Spleen (tissue), 11 donors: ENCODE measurements at regions not wholly inside any gene's neighbourhood (a gene's known extent, or its start where the extent isn't known, plus 50 kb on each side); places are given as distances from the start of the nearest gene placed in this dataset.

ENCODE experiments used
- DNase-seq: peaks from one replicate; pipeline ENCODE4 v3.0.0-alpha.2; 2020
- H3K27ac ChIP-seq, 8 donors: fragments of 200-600 bp; sonication (generic) in 7 of 8; 1 replicate in 4 of 8; 2 replicates in 4 of 8; pipeline versions ENCODE4 v1.5.0 to v1.8.0; 2016 to 2021; ENCODE audit warnings: inconsistent platforms in 4 of 8, mild to moderate bottlenecking in 4 of 8, moderate library complexity in 1 of 8
- H3K27me3 ChIP-seq, 7 donors: fragments of 200-600 bp; sonication (generic) in 6 of 7; replicated peaks in 1 of 7; 1 replicate in 4 of 7; 2 replicates in 3 of 7; pipeline versions ENCODE4 v1.5.0 to v1.8.0; 2016 to 2021; ENCODE audit warnings: inconsistent platforms in 3 of 7, mild to moderate bottlenecking in 1 of 7
- H3K36me3 ChIP-seq, 6 donors: fragments of 200-600 bp; sonication (generic) in 5 of 6; 1 replicate in 4 of 6; 2 replicates in 2 of 6; pipeline versions ENCODE4 v1.5.0 to v1.8.0; 2016 to 2021; ENCODE audit warnings: inconsistent platforms in 2 of 6
- H3K4me1 ChIP-seq, 6 donors: fragments of 200-600 bp; sonication (generic) in 5 of 6; 1 replicate in 3 of 6; 2 replicates in 3 of 6; pipeline versions ENCODE4 v1.5.0 to v1.8.0; 2016 to 2021; ENCODE audit warnings: inconsistent platforms in 3 of 6
- H3K4me3 ChIP-seq, 8 donors: fragments of 200-600 bp; sonication (generic) in 7 of 8; 1 replicate in 4 of 8; 2 replicates in 4 of 8; pipeline versions ENCODE4 v1.5.0 to v1.8.0; 2016 to 2021; ENCODE audit warnings: inconsistent platforms in 4 of 8, mild to moderate bottlenecking in 4 of 8, moderate library complexity in 2 of 8
- H3K9me3 ChIP-seq, 8 donors: fragments of 200-600 bp; sonication (generic) in 7 of 8; 1 replicate in 4 of 8; 2 replicates in 4 of 8; pipeline versions ENCODE4 v1.5.0 to v1.8.0; 2016 to 2021; ENCODE audit warnings: inconsistent platforms in 4 of 8
- POLR2A ChIP-seq, 3 donors: fragments of 450-650 bp; IDR thresholded peaks; one replicate each; pipeline ENCODE4 v1.5.1; 2017; ENCODE audit warnings: antibody characterized with exemption in 3 of 3, mild to moderate bottlenecking in 1 of 3
- POLR2AphosphoS5 ChIP-seq, 3 donors: sonication (generic); formaldehyde crosslinking; IDR thresholded peaks; one replicate each; pipeline ENCODE4 v1.5.1; 2017; ENCODE audit warnings: antibody characterized with exemption in 3 of 3
- WGBS, 5 donors: extraction: QIAGEN DNeasy Blood & Tissue Kit in 3 of 5; methylation state at CpG; one replicate each; pipeline versions ENCODE4 v1.1.5 to v1.1.7; 2013 to 2018; 5-methylcytosine and 5-hydroxymethylcytosine counted together
- intact Hi-C: fragments of 100-400 bp; cut with DNase I; formaldehyde crosslinking; loops from one replicate; pipeline ENCODE4 v1.15.0; 2023; ENCODE audit warnings: low total_unique reads
- TF ChIP-seq, protein P1 (sequence below), 11 experiments: fragments of 200-600 bp in 7 of 11; fragments of 450-650 bp in 4 of 11; sonication (generic) in 4 of 11; IDR thresholded peaks in 8 of 11; conservative IDR thresholded peaks in 3 of 11; 1 replicate in 7 of 11; 2 replicates in 4 of 11; pipeline versions ENCODE4 v1.4.0 to v1.8.0; 2016 to 2021; ENCODE audit warnings: antibody characterized with exemption in 11 of 11, inconsistent platforms in 4 of 11, mild to moderate bottlenecking in 1 of 11
- donor health status: healthy with polysubstance abuse.
- donor health status: DM: no; HTN: no; CAD: no; lungs with moderate emphysema.
- donor health status: DM: no; HTN: no; CAD: no.
- donor health status: Bipolar disorder and iron deficiency.
- donor health status: healthy.
- donor health status: DM: no; HTN: no; CAD: no.
- donor health status: DM: yes; HTN: yes; CAD: no.

DNA sequence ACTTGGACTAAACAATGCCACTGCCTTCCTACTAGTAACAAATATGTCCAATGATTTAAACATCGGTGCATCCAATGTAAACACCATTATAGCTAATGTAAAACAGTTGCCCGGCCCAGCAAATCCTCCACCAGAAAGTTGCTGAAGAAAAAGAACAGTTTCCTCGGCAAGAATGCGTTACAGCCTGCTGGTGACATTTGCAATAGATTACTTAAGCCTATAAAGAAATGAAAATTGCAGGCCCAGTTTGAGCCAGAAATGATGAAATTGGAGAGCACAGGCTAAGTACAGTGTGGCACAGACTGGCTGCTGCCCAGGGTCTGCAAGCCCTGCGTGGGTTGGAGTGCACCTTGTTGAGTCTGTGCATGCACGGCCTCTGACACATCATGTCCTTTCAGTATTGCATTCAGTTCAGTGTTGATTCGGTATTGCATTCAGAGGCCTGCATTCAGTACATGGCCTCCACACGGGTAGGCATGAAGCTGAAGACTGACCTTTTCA is 406.0 kb upstream of the KLF4 start:
- TF ChIP-seq, protein P1, sequence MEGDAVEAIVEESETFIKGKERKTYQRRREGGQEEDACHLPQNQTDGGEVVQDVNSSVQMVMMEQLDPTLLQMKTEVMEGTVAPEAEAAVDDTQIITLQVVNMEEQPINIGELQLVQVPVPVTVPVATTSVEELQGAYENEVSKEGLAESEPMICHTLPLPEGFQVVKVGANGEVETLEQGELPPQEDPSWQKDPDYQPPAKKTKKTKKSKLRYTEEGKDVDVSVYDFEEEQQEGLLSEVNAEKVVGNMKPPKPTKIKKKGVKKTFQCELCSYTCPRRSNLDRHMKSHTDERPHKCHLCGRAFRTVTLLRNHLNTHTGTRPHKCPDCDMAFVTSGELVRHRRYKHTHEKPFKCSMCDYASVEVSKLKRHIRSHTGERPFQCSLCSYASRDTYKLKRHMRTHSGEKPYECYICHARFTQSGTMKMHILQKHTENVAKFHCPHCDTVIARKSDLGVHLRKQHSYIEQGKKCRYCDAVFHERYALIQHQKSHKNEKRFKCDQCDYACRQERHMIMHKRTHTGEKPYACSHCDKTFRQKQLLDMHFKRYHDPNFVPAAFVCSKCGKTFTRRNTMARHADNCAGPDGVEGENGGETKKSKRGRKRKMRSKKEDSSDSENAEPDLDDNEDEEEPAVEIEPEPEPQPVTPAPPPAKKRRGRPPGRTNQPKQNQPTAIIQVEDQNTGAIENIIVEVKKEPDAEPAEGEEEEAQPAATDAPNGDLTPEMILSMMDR (IDR thresholded peaks at IDR 0.05 in 8 of 11, conservative IDR thresholded peaks at IDR 0.05 in 3 of 11) = no peak
- TF ChIP-seq POLR2AphosphoS5 (IDR thresholded peaks at IDR 0.05) = no peak
- TF ChIP-seq POLR2A (IDR thresholded peaks at IDR 0.05) = no peak
- 80 to 94% (median 89%) methylated on average over 8 of the region's 8 CpGs for WGBS, 5 donors
- intact Hi-C loops = no loop called here
- Histone ChIP-seq H3K4me3 (no peak overlapping the region), H3K4me1 (no peaks in the 10 kb centered on the region), H3K27me3 (no peaks in the 10 kb centered on the region), H3K27ac (no peak overlapping the region), H3K36me3 (no peaks in the 10 kb centered on the region), H3K9me3 (peaks cover 0 to 8% (median 1%) of the 10 kb centered on the region in 8 donors)
- no peak for DNase-seq

DNA sequence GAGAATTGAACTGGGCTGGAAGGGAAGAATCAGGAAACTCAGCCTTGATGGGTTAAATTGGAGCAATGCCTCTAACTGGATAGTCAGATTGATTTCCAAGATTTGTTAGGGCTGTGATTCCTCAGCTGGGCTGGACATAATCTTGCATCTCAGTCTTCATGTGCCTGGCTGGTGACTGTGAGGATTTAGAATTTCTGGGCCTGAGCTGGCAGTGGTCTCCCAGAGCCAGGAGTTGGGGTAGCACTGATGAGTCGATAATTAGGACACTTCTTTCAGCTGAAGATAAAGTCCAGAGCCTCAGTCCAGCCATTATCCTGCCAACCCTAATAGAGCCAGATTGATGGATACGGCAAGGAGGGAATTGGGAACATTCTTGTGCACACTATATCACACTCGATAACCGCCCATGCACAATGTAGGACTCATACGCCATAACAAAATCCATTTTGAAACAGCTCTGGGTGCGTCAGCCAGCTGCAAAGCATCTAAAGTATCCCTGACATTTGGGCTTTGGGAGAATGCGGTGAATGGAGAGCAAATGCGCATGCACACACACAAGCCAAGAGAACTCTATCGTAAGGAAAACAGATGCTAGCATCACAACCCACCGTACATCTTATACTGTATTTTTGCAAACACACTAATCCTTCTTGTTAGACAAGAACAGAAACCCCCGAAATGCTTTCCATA is 405.1 kb upstream of the KLF4 start:
- 77 to 88% (median 82%) methylated on average over 11 of the region's 11 CpGs for WGBS, 5 donors
- DNase-seq = no peak
- intact Hi-C loops = no loop called here

DNA sequence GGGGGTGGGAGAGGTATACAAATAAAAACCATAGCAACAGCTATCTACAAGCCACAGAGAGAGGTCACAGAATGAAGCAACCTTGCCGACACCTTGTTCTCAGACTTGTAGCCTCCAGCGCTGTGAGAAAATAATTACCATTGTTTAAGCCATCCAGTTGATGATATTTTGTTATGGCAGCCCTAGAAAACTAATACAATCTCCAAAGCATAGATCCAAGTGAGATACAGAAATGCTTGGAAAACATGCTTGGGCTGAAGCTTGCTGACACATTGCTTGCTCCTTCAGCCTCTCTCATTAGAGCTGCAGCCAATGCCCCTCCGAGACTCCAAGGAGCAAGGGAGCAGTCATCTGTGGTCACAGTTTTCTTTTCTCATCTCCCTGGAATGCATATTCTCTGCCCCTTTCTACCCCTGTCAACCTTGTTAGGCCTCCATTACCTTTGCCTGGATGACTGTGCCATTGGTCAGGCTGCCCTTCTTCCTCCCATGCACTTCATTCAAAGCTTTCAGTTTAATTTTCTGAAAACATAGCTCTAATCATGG is 401.4 kb upstream of the KLF4 start:
- intact Hi-C loops = no loop called here

More for the DNA sequence above, 405.1 kb upstream of the KLF4 start:
- Histone ChIP-seq H3K9me3 (peaks cover 0 to 8% (median 3%) of the 10 kb centered on the region in 8 donors), H3K4me1 (no peaks in the 10 kb centered on the region), H3K4me3 (no peak overlapping the region), H3K27ac (no peak overlapping the region), H3K27me3 (no peaks in the 10 kb centered on the region), H3K36me3 (no peaks in the 10 kb centered on the region)
- TF ChIP-seq, protein P1 (IDR thresholded peaks at IDR 0.05 in 8 of 11, conservative IDR thresholded peaks at IDR 0.05 in 3 of 11) = no peak
- TF ChIP-seq POLR2AphosphoS5 (IDR thresholded peaks at IDR 0.05) (peak in 1 of 3 donors; percentile 27), POLR2A (IDR thresholded peaks at IDR 0.05) (no peak)

More for the DNA sequence above, 401.4 kb upstream of the KLF4 start:
- TF ChIP-seq POLR2A (IDR thresholded peaks at IDR 0.05) (no peak), POLR2AphosphoS5 (IDR thresholded peaks at IDR 0.05) (no peak)
- TF ChIP-seq, protein P1 (IDR thresholded peaks at IDR 0.05 in 8 of 11, conservative IDR thresholded peaks at IDR 0.05 in 3 of 11) = no peak
- no peaks in the 10 kb centered on the region for H3K27me3 ChIP-seq
- no peak for DNase-seq
- no peaks in the 10 kb centered on the region for H3K4me1 ChIP-seq
- no peak overlapping the region for H3K4me3 ChIP-seq
- no peaks in the 10 kb centered on the region for H3K36me3 ChIP-seq
- H3K9me3 ChIP-seq = peaks cover 0 to 8% (median 3%) of the 10 kb centered on the region in 8 donors
- 90 to 97% (median 95%) methylated on average over 3 of the region's 3 CpGs for WGBS, 5 donors
- no peak overlapping the region for H3K27ac ChIP-seq
